K562 (cell line): ENCODE measurements at regions not wholly inside any gene's neighbourhood (a gene's known extent, or its start where the extent isn't known, plus 50 kb on each side); places are given as distances from the start of the nearest gene placed in this dataset.

Experiments
- ATAC-seq: fragments of 200-7000 bp; cut with Tn5 transposase; 3 replicates; pipeline ENCODE4 v1.9.1; 2020; ENCODE audit warnings: moderate library complexity
- BruUV-seq: library from RNA; stranded (reverse); fragments of 400-500 nt; replicated peaks from 2 replicates; lab custom pipeline; 2021; lab: Mats Ljungman, UMichigan
- CTCF ChIA-PET: fragments of 300-600 bp; formaldehyde crosslinking; extraction: SDS; loops from one replicate; lab custom pipeline; 2021; ENCODE audit warnings: low intra/inter-chr PET ratio; lab: Yijun Ruan, JAX
- POLR2A ChIA-PET: fragments of 300-600, 350-650 bp; sonication (Branson Sonifier 250); formaldehyde crosslinking; extraction: SDS; loops from one replicate; lab custom pipeline; 2021; ENCODE audit warnings: antibody characterized with exemption, inconsistent platforms; lab: Yijun Ruan, JAX
- DNase-seq, 4 experiments: peaks; one replicate each; pipeline versions ENCODE4 v3.0.0 to v3.0.0-alpha.2; 2011 to 2018; ENCODE audit warnings: low spot score in 3 of 4, mixed read lengths in 3 of 4; ENCODE audit errors: extremely low read depth in 1 of 4
- FAIRE-seq: peaks from 2 replicates; lab custom pipeline; 2011; peaks lifted over from hg19 to GRCh38; lab: Jason Lieb, UNC
- H2AFZ ChIP-seq: 2 replicates; pipeline ENCODE4 v1.6.0; 2011; ENCODE audit warnings: low read depth, low read length, control low read depth, inconsistent platforms
- H3K27ac ChIP-seq: fragments of 200-600 bp; 3 replicates; pipeline ENCODE4 v1.8.0; 2011; ENCODE audit warnings: low read depth, mild to moderate bottlenecking, control low read depth, inconsistent platforms, low read length, moderate library complexity, mixed read lengths; ENCODE audit errors: extremely low read depth
- H3K27me3 ChIP-seq, 2 experiments: fragments of 300-600 bp in 1 of 2; 2 replicates in 1 of 2; 3 replicates in 1 of 2; pipeline versions ENCODE4 v1.6.0 to v1.8.0; 2011; ENCODE audit warnings: inconsistent platforms in 2 of 2, low read length in 2 of 2, mild to moderate bottlenecking in 1 of 2, mixed read lengths in 1 of 2, moderate library complexity in 1 of 2; ENCODE audit not compliant: control insufficient read depth in 2 of 2, insufficient read depth in 2 of 2
- H3K36me3 ChIP-seq: fragments of 300-600 bp; 3 replicates; pipeline ENCODE4 v1.8.0; 2011; ENCODE audit warnings: mild to moderate bottlenecking, low read length, inconsistent platforms; ENCODE audit not compliant: control insufficient read depth, insufficient read depth
- H3K4me1 ChIP-seq, 2 experiments: fragments of 200-600 bp in 1 of 2; replicated peaks in 1 of 2; 2 replicates in 1 of 2; 3 replicates in 1 of 2; pipeline versions ENCODE4 v1.5.1 to v1.8.0; 2011; ENCODE audit warnings: inconsistent platforms in 2 of 2, low read length in 2 of 2, mild to moderate bottlenecking in 1 of 2, mixed read lengths in 1 of 2, moderate library complexity in 1 of 2; ENCODE audit not compliant: control insufficient read depth in 2 of 2, insufficient read depth in 2 of 2
- H3K4me2 ChIP-seq: 2 replicates; pipeline ENCODE4 v1.6.1; 2011; ENCODE audit warnings: low read length, control low read depth, inconsistent platforms, mixed read lengths; ENCODE audit not compliant: insufficient read depth
- H3K4me3 ChIP-seq: fragments of 200-600 bp; sonication (generic), shearing (Covaris generic); 2 replicates; pipeline ENCODE4 v1.5.1; 2016; ENCODE audit warnings: control low read depth, inconsistent platforms
- H3K79me2 ChIP-seq: fragments of 200-600 bp; 3 replicates; pipeline ENCODE4 v1.8.0; 2011; ENCODE audit warnings: low read length, inconsistent platforms; ENCODE audit not compliant: control insufficient read depth, insufficient read depth
- H3K9ac ChIP-seq, 2 experiments: 2 replicates each; pipeline versions ENCODE4 v1.6.0 to v1.6.1; 2011; ENCODE audit warnings: low read depth in 2 of 2, low read length in 2 of 2, control low read depth in 1 of 2, inconsistent platforms in 1 of 2, mild to moderate bottlenecking in 1 of 2, mixed read lengths in 1 of 2; ENCODE audit not compliant: insufficient read depth in 1 of 2
- H3K9me1 ChIP-seq: one replicate; pipeline ENCODE4 v1.6.0; 2011; ENCODE audit warnings: inconsistent platforms, mild to moderate bottlenecking, low read length, moderate library complexity; ENCODE audit not compliant: control insufficient read depth, insufficient read depth
- H3K9me3 ChIP-seq: replicated peaks from 2 replicates; pipeline ENCODE4 v1.5.1; 2011; ENCODE audit warnings: low read depth, low read length, inconsistent platforms; ENCODE audit not compliant: control insufficient read depth, insufficient read depth
- H4K20me1 ChIP-seq: replicated peaks from 2 replicates; pipeline ENCODE4 v1.6.1; 2011; ENCODE audit warnings: low read length, inconsistent platforms, mixed read lengths; ENCODE audit not compliant: control insufficient read depth, insufficient read depth
- GABPB1 ChIP-seq: sonication (generic); formaldehyde crosslinking; IDR thresholded peaks from 2 replicates; pipeline ENCODE4 v1.8.0; 2022; ENCODE audit warnings: mild to moderate bottlenecking, missing genetic modification reagents
- KAT8 ChIP-seq: fragments of 450-650 bp; IDR thresholded peaks from 2 replicates; pipeline ENCODE4 v1.6.1; 2016; ENCODE audit warnings: low read depth, mild to moderate bottlenecking
- SIN3B ChIP-seq: fragments of 450-650 bp; IDR thresholded peaks from 2 replicates; pipeline ENCODE4 v1.6.1; 2017; ENCODE audit warnings: low read depth, mild to moderate bottlenecking, moderate library complexity
- SP1 ChIP-seq: sonication (generic); formaldehyde crosslinking; IDR thresholded peaks from 2 replicates; pipeline ENCODE4 v1.8.1; 2022; ENCODE audit warnings: mild to moderate bottlenecking, missing genetic modification reagents
- SRSF9 ChIP-seq: fragments of 200-400 bp; formaldehyde crosslinking; IDR thresholded peaks from 2 replicates; pipeline ENCODE4 v1.6.1; 2017; ENCODE audit warnings: low read depth, low read length, borderline replicate concordance
- ZNF175 ChIP-seq: fragments of 200-800 bp; sonication (Bioruptor generic); IDR thresholded peaks from 2 replicates; pipeline ENCODE4 v1.6.1; 2016; ENCODE audit warnings: low read depth, mild to moderate bottlenecking, missing genetic modification characterization, missing compliant biosample characterization
- WGBS: fragments of 100-300 bp; shearing (Covaris generic); methylation state at CpG from one replicate; pipeline ENCODE4 v1.1.6; 2016; ENCODE audit warnings: low coverage, mixed read lengths; ENCODE audit not compliant: insufficient coverage; ENCODE audit errors: missing lambda C conversion rate; 5-methylcytosine and 5-hydroxymethylcytosine counted together
- in situ Hi-C: fragments of 300-500 bp; cut with MboI; formaldehyde crosslinking; loops from 4 replicates; pipeline ENCODE4 v1.15.0; 2018; ENCODE audit warnings: inconsistent platforms, mixed read lengths
- intact Hi-C: fragments of 100-400 bp; cut with micrococcal nuclease; formaldehyde crosslinking; loops from 2 replicates; pipeline ENCODE4 v1.14.2; 2022
- TF ChIP-seq, protein P1 (sequence below): sonication (generic); formaldehyde crosslinking; IDR thresholded peaks from 2 replicates; pipeline ENCODE4 v1.8.0; 2022; ENCODE audit warnings: missing genetic modification reagents, mild to moderate bottlenecking, borderline replicate concordance

DNA sequence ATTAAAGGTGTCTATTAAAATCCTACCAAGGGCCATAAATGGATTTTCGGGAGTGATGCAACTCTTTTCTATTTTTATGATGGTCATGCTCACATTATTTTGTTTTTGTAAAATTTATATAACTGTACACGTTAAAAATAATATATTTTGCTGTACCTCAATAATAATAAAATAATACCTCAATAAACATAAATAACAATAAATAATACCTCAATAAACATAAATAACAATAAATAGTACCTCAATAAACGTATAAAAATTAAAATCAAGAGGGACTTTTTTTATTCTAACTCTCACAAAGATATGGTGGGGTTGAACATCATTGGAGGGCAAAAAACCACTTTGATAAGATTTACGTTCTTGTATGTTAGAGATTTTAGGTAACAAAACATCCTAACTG is 1189.6 kb upstream of the CELF2 start (continued):
- TF ChIP-seq, protein P1, sequence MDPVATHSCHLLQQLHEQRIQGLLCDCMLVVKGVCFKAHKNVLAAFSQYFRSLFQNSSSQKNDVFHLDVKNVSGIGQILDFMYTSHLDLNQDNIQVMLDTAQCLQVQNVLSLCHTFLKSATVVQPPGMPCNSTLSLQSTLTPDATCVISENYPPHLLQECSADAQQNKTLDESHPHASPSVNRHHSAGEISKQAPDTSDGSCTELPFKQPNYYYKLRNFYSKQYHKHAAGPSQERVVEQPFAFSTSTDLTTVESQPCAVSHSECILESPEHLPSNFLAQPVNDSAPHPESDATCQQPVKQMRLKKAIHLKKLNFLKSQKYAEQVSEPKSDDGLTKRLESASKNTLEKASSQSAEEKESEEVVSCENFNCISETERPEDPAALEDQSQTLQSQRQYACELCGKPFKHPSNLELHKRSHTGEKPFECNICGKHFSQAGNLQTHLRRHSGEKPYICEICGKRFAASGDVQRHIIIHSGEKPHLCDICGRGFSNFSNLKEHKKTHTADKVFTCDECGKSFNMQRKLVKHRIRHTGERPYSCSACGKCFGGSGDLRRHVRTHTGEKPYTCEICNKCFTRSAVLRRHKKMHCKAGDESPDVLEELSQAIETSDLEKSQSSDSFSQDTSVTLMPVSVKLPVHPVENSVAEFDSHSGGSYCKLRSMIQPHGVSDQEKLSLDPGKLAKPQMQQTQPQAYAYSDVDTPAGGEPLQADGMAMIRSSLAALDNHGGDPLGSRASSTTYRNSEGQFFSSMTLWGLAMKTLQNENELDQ (CRISPR knock-in tag) = no peak
- TF ChIP-seq SRSF9 = no peak
- no peak for TF ChIP-seq GABPB1
- TF ChIP-seq KAT8 = no peak
- TF ChIP-seq, all 486 proteins: peak for 0

DNA sequence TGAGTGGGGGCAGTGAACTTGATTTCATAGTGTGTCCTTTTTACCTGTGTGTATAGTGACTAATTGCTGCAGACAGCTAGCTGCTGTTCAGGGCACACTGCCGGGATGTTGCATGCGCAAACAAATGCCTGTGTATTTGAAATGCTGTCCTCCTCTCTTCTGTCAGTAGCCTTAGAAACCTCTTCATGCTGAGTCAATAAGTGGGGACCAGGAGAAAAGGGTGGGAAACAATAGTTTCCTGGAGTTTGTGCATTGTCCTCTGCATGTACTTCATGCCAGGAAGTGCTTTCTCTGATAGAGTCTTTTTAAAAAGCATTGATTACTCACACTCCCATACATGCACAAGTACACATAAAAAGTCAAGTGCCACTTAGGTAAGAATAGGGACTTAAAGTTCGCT is 1183.7 kb upstream of the CELF2 start:
- intact Hi-C loops = no loop called here
- Histone ChIP-seq H3K9ac (no peak overlapping the region), H3K27me3 (no peaks in the 10 kb centered on the region), H3K4me2 (no peak overlapping the region), H4K20me1 (no peaks in the 10 kb centered on the region), H2AFZ (no peak overlapping the region), H3K4me1 (no peaks in the 10 kb centered on the region), H3K4me3 (no peak overlapping the region), H3K36me3 (no peaks in the 10 kb centered on the region), H3K9me1 (no peaks in the 10 kb centered on the region), H3K79me2 (no peaks in the 10 kb centered on the region), H3K27ac (no peak overlapping the region)
- BruUV-seq = no TSS peak
- no peak for FAIRE-seq
- WGBS = 22% methylated on average over 3 of the region's 3 CpGs
- no peak; the same call in 2 of the 3 replicates for ATAC-seq
- no peak for DNase-seq
- CTCF ChIA-PET = no interaction called here
- POLR2A ChIA-PET = no interaction called here
- in situ Hi-C loops = no loop called here
- TF ChIP-seq ZNF175 (CRISPR knock-in tag) (no peak), SP1 (CRISPR knock-in tag) (no peak), SIN3B (no peak)
- TF ChIP-seq, all 486 proteins: peak for 0
- H3K9me3 ChIP-seq = no peaks in the 10 kb centered on the region
